Sigmoid colon (tissue), 6 donors: ENCODE measurements at regions not wholly inside any gene's neighbourhood (a gene's known extent, or its start where the extent isn't known, plus 50 kb on each side); places are given as distances from the start of the nearest gene placed in this dataset.

Experiments
- DNase-seq: peaks from one replicate; pipeline ENCODE4 v3.0.0-alpha.2; 2019
- H3K27ac ChIP-seq, 4 donors: fragments of 200-600 bp; sonication (generic); one replicate each; pipeline ENCODE4 v1.5.1; 2016 to 2019; ENCODE audit warnings: mild to moderate bottlenecking in 1 of 4
- H3K27me3 ChIP-seq, 3 donors: fragments of 200-600 bp; sonication (generic); one replicate each; pipeline ENCODE4 v1.5.1; 2019; ENCODE audit warnings: mild to moderate bottlenecking in 1 of 3
- H3K36me3 ChIP-seq, 4 donors: fragments of 200-600 bp; sonication (generic); one replicate each; pipeline ENCODE4 v1.5.1; 2016 to 2019
- H3K4me1 ChIP-seq, 4 donors: fragments of 200-600 bp; sonication (generic); one replicate each; pipeline ENCODE4 v1.5.1; 2017 to 2019
- H3K4me3 ChIP-seq, 4 donors: fragments of 200-600 bp; sonication (generic); one replicate each; pipeline ENCODE4 v1.5.1; 2017 to 2019; ENCODE audit warnings: mild to moderate bottlenecking in 2 of 4, moderate library complexity in 1 of 4
- H3K9me3 ChIP-seq, 4 donors: fragments of 200-600 bp in 3 of 4; sonication (generic) in 3 of 4; one replicate each; pipeline versions ENCODE4 v1.5.1 to v1.6.1; 2013 to 2019
- CTCF ChIP-seq, 4 experiments: fragments of 450-650 bp in 3 of 4; fragments of 200-600 bp in 1 of 4; IDR thresholded peaks; one replicate each; pipeline ENCODE4 v1.5.1; 2016 to 2019; ENCODE audit warnings: antibody characterized with exemption in 4 of 4, mild to moderate bottlenecking in 3 of 4, moderate library complexity in 2 of 4
- EP300 ChIP-seq, 4 donors: sonication (generic); formaldehyde crosslinking; IDR thresholded peaks; one replicate each; pipeline ENCODE4 v1.6.1; 2017; ENCODE audit warnings: antibody characterized with exemption in 4 of 4
- POLR2A ChIP-seq, 2 donors: fragments of 450-650 bp; IDR thresholded peaks; one replicate each; pipeline ENCODE4 v1.6.1; 2016; ENCODE audit warnings: antibody characterized with exemption in 2 of 2, mild to moderate bottlenecking in 2 of 2, moderate library complexity in 2 of 2
- POLR2AphosphoS5 ChIP-seq, 4 donors: sonication (generic); formaldehyde crosslinking; IDR thresholded peaks; one replicate each; pipeline ENCODE4 v1.6.1; 2017; ENCODE audit warnings: antibody characterized with exemption in 4 of 4
- WGBS, 2 donors: extraction: QIAGEN DNeasy Blood & Tissue Kit; methylation state at CpG; one replicate each; pipeline ENCODE4 v1.1.7; 2013; 5-methylcytosine and 5-hydroxymethylcytosine counted together
- intact Hi-C: fragments of 100-400 bp; cut with DNase I; formaldehyde crosslinking; loops from one replicate; pipeline ENCODE4 v1.15.1; 2023
- donor health status: healthy with polysubstance abuse.
- donor health status: healthy.

- TF ChIP-seq POLR2AphosphoS5 (IDR thresholded peaks at IDR 0.05) (no peak), EP300 (IDR thresholded peaks at IDR 0.05) (no peak), CTCF (IDR thresholded peaks at IDR 0.05) (no peak), POLR2A (IDR thresholded peaks at IDR 0.05) (no peak)
- intact Hi-C loops: no loop called here
- H3K36me3 ChIP-seq: no peaks in the 10 kb centered on the region
- no peaks in the 10 kb centered on the region for H3K4me1 ChIP-seq
- 70% methylated on average over 5 of the region's 5 CpGs for WGBS, 2 donors
- H3K9me3 ChIP-seq: no peaks in the 10 kb centered on the region
- H3K4me3 ChIP-seq: no peak overlapping the region
- no peaks in the 10 kb centered on the region for H3K27me3 ChIP-seq
- H3K27ac ChIP-seq: no peak overlapping the region
- DNase-seq: no peak
Measured at GRCh38 chr3:152658977-152659720, 175.8 kb upstream of the P2RY1 start.

GRCh38 chr3:152662157-152662556 lies 172.8 kb upstream of the P2RY1 start:
- Histone ChIP-seq H3K27me3 (no peaks in the 10 kb centered on the region), H3K27ac (no peak overlapping the region), H3K36me3 (no peaks in the 10 kb centered on the region), H3K4me3 (no peak overlapping the region), H3K9me3 (no peaks in the 10 kb centered on the region), H3K4me1 (no peaks in the 10 kb centered on the region)
- no peak for DNase-seq
- 87 to 92% methylated on average over 2 of the region's 2 CpGs for WGBS, 2 donors
- TF ChIP-seq CTCF (IDR thresholded peaks at IDR 0.05): no peak
- no peak for TF ChIP-seq POLR2AphosphoS5 (IDR thresholded peaks at IDR 0.05)
- TF ChIP-seq POLR2A (IDR thresholded peaks at IDR 0.05): no peak
- no peak for TF ChIP-seq EP300 (IDR thresholded peaks at IDR 0.05)
- intact Hi-C loops: no loop called here

- Histone ChIP-seq H3K4me1 (no peaks in the 10 kb centered on the region), H3K4me3 (no peak overlapping the region), H3K36me3 (no peaks in the 10 kb centered on the region), H3K27me3 (no peaks in the 10 kb centered on the region), H3K9me3 (no peaks in the 10 kb centered on the region), H3K27ac (no peak overlapping the region)
- TF ChIP-seq EP300 (IDR thresholded peaks at IDR 0.05) (no peak), POLR2AphosphoS5 (IDR thresholded peaks at IDR 0.05) (no peak), CTCF (IDR thresholded peaks at IDR 0.05) (no peak), POLR2A (IDR thresholded peaks at IDR 0.05) (no peak)
- intact Hi-C loops: no loop called here
- no peak for DNase-seq
Measured at GRCh38 chr3:152664766-152665165, 170.2 kb upstream of the P2RY1 start.

GRCh38 chr3:152667267-152667666 lies 167.7 kb upstream of the P2RY1 start:
- no peaks in the 10 kb centered on the region for H3K9me3 ChIP-seq
- no peak overlapping the region for H3K4me3 ChIP-seq
- no peak for DNase-seq
- no peaks in the 10 kb centered on the region for H3K27me3 ChIP-seq
- intact Hi-C loops: no loop called here
- TF ChIP-seq CTCF (IDR thresholded peaks at IDR 0.05): no peak
- no peak for TF ChIP-seq POLR2A (IDR thresholded peaks at IDR 0.05)
- no peak for TF ChIP-seq POLR2AphosphoS5 (IDR thresholded peaks at IDR 0.05)
- no peak for TF ChIP-seq EP300 (IDR thresholded peaks at IDR 0.05)
- no peaks in the 10 kb centered on the region for H3K4me1 ChIP-seq
- no peak overlapping the region for H3K27ac ChIP-seq
- H3K36me3 ChIP-seq: no peaks in the 10 kb centered on the region

GRCh38 chr3:152669560-152669959 lies 165.4 kb upstream of the P2RY1 start:
- Histone ChIP-seq H3K27me3 (no peaks in the 10 kb centered on the region), H3K27ac (no peak overlapping the region), H3K9me3 (no peaks in the 10 kb centered on the region), H3K4me3 (no peak overlapping the region), H3K36me3 (no peaks in the 10 kb centered on the region), H3K4me1 (no peaks in the 10 kb centered on the region)
- intact Hi-C loops: no loop called here
- no peak for TF ChIP-seq EP300 (IDR thresholded peaks at IDR 0.05)
- no peak for TF ChIP-seq CTCF (IDR thresholded peaks at IDR 0.05)
- 91 to 92% methylated on average over 4 of the region's 4 CpGs for WGBS, 2 donors
- no peak for DNase-seq
